ENCODE measurements at regions not wholly inside any gene's neighbourhood (a gene's known extent, or its start where the extent isn't known, plus 50 kb on each side); places are given as distances from the start of the nearest gene placed in this dataset.
A peak's percentile ranks its signal among the peaks of the same experiment; 100 is the strongest.

DNA sequence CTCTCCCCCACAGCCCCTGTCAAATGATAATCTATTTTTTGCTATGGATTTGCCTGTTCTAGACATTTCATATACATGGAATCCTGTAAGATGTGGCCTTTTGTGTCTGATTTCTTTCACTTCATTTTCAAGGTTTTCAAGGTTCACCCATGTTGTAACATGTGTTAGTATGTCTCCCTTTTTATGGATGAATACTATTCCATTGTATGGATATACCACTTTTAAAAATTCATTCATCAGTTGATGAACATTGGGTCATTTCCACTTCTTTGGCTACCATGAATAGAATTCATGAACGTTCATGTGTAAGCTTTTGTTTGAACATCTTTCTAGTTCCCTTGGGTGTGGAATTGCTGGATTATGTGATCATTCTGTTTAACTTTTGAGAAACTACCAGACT lies 94.7 kb upstream of the ZNF366 start:
- DNase-seq = no peak
- no peaks in the 10 kb centered on the region for H3K27me3 ChIP-seq (replicated peaks in 1 of 7)
- peaks cover 0 to 30% (median 10%) of the 10 kb centered on the region in 6 donors for H3K4me1 ChIP-seq
- peaks cover 0 to 5% (median 0%) of the 10 kb centered on the region in 8 donors for H3K9me3 ChIP-seq
- no peak overlapping the region for H3K4me3 ChIP-seq
- WGBS, 5 donors = 84 to 98% (median 89%) methylated on average over 1 of the region's 1 CpG
- no peaks in the 10 kb centered on the region for H3K36me3 ChIP-seq
- no peak overlapping the region for H3K27ac ChIP-seq
- intact Hi-C loops (cut with DNase I; ENCODE audit: low total_unique reads) = no loop called here
- TF ChIP-seq, protein P1, sequence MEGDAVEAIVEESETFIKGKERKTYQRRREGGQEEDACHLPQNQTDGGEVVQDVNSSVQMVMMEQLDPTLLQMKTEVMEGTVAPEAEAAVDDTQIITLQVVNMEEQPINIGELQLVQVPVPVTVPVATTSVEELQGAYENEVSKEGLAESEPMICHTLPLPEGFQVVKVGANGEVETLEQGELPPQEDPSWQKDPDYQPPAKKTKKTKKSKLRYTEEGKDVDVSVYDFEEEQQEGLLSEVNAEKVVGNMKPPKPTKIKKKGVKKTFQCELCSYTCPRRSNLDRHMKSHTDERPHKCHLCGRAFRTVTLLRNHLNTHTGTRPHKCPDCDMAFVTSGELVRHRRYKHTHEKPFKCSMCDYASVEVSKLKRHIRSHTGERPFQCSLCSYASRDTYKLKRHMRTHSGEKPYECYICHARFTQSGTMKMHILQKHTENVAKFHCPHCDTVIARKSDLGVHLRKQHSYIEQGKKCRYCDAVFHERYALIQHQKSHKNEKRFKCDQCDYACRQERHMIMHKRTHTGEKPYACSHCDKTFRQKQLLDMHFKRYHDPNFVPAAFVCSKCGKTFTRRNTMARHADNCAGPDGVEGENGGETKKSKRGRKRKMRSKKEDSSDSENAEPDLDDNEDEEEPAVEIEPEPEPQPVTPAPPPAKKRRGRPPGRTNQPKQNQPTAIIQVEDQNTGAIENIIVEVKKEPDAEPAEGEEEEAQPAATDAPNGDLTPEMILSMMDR (IDR thresholded peaks at IDR 0.05 in 8 of 11, conservative IDR thresholded peaks at IDR 0.05 in 3 of 11) = no peak

DNA sequence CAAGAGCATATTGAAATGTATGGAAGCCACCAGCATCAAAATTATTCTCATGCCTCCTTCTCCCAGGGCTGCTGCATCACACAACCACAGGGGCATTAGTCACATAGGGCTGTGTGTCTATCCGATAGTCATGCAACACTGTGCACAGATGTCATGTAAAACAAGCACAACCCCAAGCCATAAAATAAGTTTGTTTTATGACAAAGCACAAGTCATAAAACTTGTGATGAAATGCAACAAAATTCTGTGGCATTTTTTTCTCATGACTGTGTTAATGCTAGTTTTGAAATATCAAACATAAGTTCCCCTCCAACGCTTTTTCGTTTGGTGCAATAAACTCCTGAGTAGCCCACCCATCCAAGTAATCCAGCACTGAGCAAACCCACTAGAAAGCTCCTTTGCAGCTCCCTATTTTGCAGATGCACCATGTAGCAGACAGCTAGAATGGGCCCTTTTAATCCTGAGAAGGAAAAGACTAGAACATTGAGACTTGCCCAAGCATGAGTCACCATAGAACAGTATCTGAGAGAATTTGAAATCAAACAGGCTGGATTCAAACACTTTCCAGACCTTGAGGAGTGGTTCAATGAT lies 93.3 kb upstream of the ZNF366 start:
- Histone ChIP-seq H3K4me3 (no peak overlapping the region), H3K36me3 (no peaks in the 10 kb centered on the region), H3K27ac (peak overlapping the region in 3 of 8 donors; percentile 59 to 74 (median 73)), H3K27me3 (replicated peaks in 1 of 7) (no peaks in the 10 kb centered on the region), H3K4me1 (peaks cover 0 to 30% (median 10%) of the 10 kb centered on the region in 6 donors), H3K9me3 (peaks cover 0 to 5% (median 0%) of the 10 kb centered on the region in 8 donors)
- TF ChIP-seq, protein P1 (IDR thresholded peaks at IDR 0.05 in 8 of 11, conservative IDR thresholded peaks at IDR 0.05 in 3 of 11) = no peak
- no peak for TF ChIP-seq POLR2AphosphoS5 (IDR thresholded peaks at IDR 0.05)
- no peak for TF ChIP-seq POLR2A (IDR thresholded peaks at IDR 0.05)
- intact Hi-C loops (cut with DNase I; ENCODE audit: low total_unique reads) = no loop called here
- WGBS, 5 donors = 66 to 88% (median 73%) methylated on average over 3 of the region's 3 CpGs
- DNase-seq = no peak

DNA sequence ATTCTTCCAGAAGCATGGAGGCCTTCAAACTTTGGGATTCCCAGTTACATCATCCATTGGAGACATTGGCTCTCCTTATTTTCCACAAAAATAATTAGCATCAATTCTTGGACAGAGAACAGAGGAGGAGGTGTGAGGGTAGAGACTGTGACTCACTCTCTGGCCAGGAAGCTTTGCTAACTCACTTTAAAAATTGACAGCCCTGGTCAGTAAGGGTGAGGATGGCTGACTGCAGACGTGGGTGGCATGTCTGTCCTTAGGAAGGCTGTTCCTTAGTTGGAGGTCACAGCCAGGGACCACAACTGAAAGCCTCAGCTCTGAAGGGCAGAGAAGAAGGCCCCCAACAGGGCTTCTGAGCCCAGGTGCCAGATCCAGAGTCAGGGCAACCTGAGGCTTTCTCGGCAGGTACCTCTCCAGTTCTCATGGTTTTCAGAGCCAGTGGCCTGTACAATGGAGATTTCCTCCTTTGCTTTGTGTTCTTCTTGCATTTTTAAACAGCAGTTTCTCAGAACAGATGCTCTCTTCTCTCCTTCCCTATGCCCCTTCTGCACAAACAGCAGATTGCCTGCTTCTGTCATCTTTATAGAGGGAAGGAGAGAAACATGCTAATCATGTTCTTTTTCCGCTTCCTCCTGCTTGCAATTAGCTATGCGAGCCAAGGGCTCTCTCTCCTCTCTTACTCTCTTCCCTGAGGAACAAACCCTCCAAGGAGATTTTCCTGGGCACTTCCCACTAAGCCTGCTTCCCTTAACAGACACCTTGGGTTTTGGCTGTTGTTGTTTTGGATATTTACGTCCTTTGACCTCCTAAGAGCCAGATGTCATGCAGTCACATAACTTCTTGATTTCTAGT lies 92.5 kb upstream of the ZNF366 start:
- no peak for DNase-seq
- intact Hi-C loops (cut with DNase I; ENCODE audit: low total_unique reads) = no loop called here
- TF ChIP-seq, protein P1 (IDR thresholded peaks at IDR 0.05 in 8 of 11, conservative IDR thresholded peaks at IDR 0.05 in 3 of 11) = no peak
- TF ChIP-seq POLR2A (IDR thresholded peaks at IDR 0.05) (no peak), POLR2AphosphoS5 (IDR thresholded peaks at IDR 0.05) (no peak)
- peak overlapping the region in 4 of 8 donors; percentile 59 to 74 (median 68) for H3K27ac ChIP-seq
- H3K9me3 ChIP-seq = peaks cover 0 to 5% (median 0%) of the 10 kb centered on the region in 8 donors
- H3K36me3 ChIP-seq = no peaks in the 10 kb centered on the region
- 78 to 91% (median 87%) methylated on average over 5 of the region's 5 CpGs for WGBS, 5 donors
- peaks cover 0 to 29% (median 10%) of the 10 kb centered on the region in 6 donors for H3K4me1 ChIP-seq
- no peak overlapping the region for H3K4me3 ChIP-seq
- no peaks in the 10 kb centered on the region for H3K27me3 ChIP-seq (replicated peaks in 1 of 7)

DNA sequence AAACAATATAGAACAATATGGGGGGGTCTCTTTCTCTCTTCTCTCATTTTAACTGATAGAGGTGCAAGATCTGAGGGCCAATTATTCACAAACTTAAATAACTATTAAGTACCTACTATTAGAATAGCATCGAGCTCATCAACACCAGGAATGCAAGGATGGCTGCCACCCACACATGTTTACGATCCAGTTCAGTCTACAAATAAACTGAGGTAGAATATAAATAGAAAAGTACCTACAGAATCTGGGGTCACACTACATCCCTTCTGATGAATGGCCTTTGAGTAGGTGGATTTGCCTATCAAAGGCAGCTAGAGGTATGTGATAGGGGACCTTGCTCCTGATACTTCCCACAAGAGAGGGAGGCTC lies 91.8 kb upstream of the ZNF366 start:
- Histone ChIP-seq H3K4me3 (no peak overlapping the region), H3K9me3 (peaks cover 0 to 5% (median 0%) of the 10 kb centered on the region in 8 donors), H3K4me1 (peaks cover 0 to 27% (median 10%) of the 10 kb centered on the region in 6 donors), H3K27me3 (replicated peaks in 1 of 7) (no peaks in the 10 kb centered on the region), H3K27ac (peak overlapping the region in 4 of 8 donors; percentile 59 to 74 (median 68)), H3K36me3 (no peaks in the 10 kb centered on the region)
- no peak for DNase-seq
- intact Hi-C loops (cut with DNase I; ENCODE audit: low total_unique reads) = no loop called here
- WGBS, 5 donors = 83 to 91% (median 88%) methylated on average over 2 of the region's 2 CpGs
- TF ChIP-seq, protein P1 (IDR thresholded peaks at IDR 0.05 in 8 of 11, conservative IDR thresholded peaks at IDR 0.05 in 3 of 11) = no peak
- TF ChIP-seq POLR2A (IDR thresholded peaks at IDR 0.05) (no peak), POLR2AphosphoS5 (IDR thresholded peaks at IDR 0.05) (no peak)
